NCI-H82 treated with DMSO at 0.1 percent for 48 hours (cell line): ENCODE measurements at regions not wholly inside any gene's neighbourhood (a gene's known extent, or its start where the extent isn't known, plus 50 kb on each side); places are given as distances from the start of the nearest gene placed in this dataset.
A peak's percentile ranks its signal among the peaks of the same experiment; 100 is the strongest.

Experiments
- DNase-seq: peaks from one replicate; lab custom pipeline; 2025; ENCODE audit not compliant: unreplicated experiment; lab: John Stamatoyannopoulos, UW

- peak; percentile 66 for DNase-seq
These were observed 212.2 kb downstream of the TRIB2 start for GRCh38 chr2:12928775-12929401.

GRCh38 chr2:12929758-12930157 lies 213.0 kb downstream of the TRIB2 start:
- DNase-seq: no peak

- no peak for DNase-seq
These were observed 213.7 kb downstream of the TRIB2 start for GRCh38 chr2:12930391-12930790.

DNA sequence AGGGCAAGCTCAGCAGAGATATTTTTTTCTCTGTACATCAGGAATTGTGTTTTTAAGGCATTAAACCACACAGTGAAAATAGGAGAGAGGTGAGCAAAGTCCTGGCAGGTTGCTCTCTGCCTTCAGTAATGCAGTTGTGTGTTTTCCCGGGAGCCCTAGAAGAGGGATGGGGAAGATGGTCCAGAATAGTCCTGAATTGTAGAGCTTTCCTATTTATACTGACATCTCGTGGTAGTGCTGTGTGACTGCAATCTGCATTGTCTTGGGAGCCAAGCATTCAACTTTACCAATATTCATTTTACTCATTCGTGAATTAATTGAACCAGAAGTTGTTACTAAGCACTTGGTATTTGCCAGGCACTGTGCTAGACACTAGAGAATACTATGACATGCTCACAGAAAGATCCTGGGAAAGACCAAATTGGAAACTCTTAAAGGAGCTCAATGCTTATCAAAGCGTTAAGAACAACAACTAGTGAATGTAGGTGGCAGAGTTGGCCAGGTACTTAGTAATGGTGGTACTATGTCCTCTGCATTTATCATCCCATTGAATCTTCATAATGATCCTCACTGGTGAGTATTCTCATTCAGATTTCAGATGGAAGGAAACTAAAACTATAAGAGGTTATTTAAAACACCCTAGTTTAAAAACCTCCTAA lies 214.6 kb downstream of the TRIB2 start:
- DNase-seq: peak; percentile 71

GRCh38 chr2:12932192-12932591 lies 215.5 kb downstream of the TRIB2 start:
- DNase-seq: no peak

DNA sequence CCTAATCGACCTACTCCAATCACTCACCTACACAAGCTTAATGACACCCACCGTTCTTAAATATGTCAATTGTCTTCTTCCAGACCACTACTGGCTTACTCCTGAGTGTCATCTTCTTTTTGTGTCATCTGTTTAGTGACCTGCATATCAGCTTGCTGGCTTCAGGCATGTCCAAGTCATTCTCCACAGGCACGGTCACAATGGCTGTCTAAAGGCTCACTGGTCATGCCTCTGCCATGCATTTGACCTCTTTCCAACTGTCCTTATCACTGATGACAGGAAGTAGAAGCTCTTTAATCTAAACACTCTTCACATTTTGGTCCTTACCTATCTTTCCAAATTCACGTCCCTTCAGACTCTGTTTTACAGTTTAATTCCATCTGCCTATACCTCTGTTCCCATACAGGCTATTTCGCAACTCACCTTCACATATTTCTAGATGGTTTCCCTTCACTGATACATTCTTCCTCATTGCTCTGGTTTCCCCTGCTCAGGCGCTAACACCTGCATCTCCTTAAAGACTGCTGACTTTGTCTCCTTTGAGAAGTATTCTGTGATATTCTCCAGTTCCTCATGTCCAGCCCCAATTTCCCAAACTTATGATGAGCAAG lies 217.5 kb downstream of the TRIB2 start:
- no peak for DNase-seq

DNA sequence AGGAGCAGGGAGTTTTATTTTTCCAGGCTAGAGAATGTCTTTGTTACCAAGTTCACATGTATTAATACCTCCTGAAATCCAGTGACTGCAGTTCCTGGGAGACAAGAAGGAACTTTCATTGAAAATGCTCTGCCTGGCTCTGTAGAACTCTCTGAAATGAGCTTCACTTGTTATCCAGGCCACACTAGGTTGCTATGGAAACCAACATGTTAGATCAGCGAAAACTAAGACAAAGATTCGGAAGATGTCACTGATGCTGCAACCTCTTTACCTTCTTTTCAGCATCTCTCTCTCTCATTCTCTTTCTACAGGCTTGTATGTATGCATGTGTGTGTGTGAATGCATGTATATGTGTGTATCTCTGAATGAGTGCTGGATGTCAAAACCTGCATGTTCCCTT lies 218.5 kb downstream of the TRIB2 start:
- no peak for DNase-seq

DNA sequence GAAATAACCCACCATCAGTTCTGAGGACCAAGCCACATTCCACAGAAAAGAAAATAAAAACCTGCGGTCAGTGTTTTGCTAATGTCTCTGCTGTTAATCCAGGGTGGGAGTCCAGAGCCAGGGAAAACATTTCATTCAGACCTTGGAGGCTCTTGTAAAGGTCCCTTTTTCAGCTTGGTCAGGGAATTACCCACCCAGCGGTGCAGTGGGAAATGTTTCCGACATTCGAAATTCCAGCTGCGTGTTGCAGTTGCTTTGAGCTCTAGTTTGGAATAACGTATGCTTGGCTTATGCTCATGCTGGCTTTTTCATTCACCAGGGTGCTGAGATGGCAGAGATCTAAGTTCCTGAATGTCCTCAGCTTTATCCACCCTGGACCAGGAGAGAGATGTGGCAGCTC lies 219.1 kb downstream of the TRIB2 start:
- no peak for DNase-seq

DNA sequence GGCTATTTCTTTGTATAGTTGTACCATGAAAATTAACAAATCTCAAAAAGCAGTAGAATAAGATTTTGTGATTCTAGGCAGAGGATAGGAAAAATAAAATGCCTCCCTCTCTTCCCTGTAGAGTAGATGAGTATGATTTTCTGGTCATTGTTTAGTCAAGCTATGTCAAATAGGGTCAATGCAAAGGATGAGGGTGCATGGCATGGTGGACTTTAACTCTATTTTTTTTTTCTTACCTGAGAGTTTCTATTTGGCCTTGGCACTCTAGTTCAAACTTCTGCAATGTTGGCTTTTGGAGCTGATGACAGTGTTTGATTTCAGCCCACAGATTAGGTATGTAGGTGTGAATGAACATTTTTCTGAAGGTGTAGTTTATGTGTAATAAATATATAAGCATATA lies 224.5 kb downstream of the TRIB2 start:
- no peak for DNase-seq

DNA sequence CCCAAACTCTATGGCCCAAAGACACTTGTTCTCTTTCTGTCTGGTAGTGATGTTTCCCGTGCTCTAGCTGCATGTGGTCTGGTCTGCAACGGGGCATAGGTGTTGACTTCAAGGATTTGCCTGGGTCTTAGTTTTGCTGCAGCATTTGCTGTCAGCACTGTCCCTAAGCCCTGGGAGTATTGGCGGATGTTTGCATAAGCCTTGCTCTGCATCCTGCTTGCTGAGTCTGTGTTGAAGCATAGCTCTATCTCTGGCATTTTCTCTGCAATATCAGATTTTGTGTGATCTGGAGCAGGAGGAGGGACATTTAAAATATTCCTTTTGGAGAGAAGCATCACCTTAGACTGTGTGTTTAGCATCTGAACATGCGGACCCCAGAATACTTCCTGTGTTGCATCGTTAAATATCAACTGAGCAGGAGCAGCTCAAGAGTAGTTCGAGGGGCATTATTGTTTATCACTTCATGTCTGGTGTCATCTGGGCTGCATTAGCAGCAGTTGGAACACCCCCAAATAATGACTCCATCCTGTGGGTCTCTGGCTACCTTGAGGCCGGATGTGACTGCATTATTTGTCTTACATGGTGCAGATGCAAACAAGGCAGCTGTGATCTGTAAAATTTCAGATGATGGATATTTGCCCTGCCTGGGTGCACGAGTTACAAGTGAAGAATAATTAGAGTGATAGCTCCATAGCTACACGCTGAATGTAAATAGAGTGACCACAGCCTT lies 231.7 kb downstream of the TRIB2 start:
- DNase-seq: no peak

GRCh38 chr2:12948961-12949353 lies 232.2 kb downstream of the TRIB2 start:
- DNase-seq: no peak

DNA sequence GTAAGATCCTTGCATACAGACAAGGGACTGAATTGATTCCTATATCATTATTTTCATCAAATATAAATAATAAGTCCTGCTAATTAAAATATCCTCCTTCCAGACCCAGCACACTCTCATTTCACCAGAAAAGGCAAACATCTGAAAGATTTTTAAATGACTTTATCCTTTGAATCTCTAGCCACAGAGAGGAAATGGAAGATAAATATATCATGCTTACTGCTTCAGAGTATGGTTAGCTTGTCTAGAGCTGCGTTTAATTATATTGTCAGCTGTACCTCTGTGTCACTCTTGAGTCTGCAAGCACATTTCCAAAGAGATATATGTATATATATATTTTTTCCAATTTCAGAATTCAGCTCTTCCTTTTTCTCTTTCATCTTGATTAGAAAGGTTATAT lies 232.7 kb downstream of the TRIB2 start:
- DNase-seq: no peak

GRCh38 chr2:12950174-12950573 lies 233.4 kb downstream of the TRIB2 start:
- no peak for DNase-seq

GRCh38 chr2:12950957-12951656 lies 234.4 kb downstream of the TRIB2 start:
- DNase-seq: no peak

DNA sequence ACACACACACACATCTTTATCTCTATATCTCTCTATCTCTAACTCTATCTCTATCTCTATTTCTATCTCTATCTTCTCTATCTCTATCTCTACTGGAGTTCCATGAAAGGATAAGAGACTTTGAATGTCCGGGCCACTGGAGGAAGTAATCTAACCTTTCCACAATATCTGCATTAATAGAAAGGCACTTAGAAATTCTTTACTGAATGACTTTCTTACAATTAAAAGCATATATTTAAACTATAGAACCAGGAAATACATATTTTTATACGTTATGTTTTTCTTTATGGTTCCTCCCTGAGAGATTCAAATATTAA lies 234.9 kb downstream of the TRIB2 start:
- DNase-seq: no peak

- no peak for DNase-seq
These were observed 236.9 kb downstream of the TRIB2 start for GRCh38 chr2:12953596-12953995.

GRCh38 chr2:12955864-12956263 lies 239.1 kb downstream of the TRIB2 start:
- DNase-seq: no peak

GRCh38 chr2:12957251-12957650 lies 240.5 kb downstream of the TRIB2 start:
- DNase-seq: no peak

DNA sequence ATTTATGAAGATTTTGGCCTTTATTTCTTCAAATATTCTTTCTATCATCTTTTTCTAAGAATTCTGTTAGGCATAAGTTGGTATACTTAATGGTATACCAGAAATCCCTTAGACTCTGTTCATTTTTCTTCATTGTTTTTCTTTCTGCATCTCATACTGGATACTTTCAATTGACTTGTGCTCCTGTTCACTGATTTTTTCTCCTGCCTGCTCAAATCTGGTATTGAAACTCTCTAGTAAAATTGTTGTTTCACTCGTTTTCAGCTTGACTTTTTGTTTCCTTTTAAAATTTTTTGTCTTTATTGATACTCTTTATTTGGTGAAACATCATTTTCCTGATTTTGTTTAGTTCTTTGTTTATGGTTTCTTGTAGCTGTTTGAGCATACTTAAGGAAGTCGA lies 243.2 kb downstream of the TRIB2 start:
- DNase-seq: no peak

GRCh38 chr2:12960671-12961070 lies 243.9 kb downstream of the TRIB2 start:
- no peak for DNase-seq

DNA sequence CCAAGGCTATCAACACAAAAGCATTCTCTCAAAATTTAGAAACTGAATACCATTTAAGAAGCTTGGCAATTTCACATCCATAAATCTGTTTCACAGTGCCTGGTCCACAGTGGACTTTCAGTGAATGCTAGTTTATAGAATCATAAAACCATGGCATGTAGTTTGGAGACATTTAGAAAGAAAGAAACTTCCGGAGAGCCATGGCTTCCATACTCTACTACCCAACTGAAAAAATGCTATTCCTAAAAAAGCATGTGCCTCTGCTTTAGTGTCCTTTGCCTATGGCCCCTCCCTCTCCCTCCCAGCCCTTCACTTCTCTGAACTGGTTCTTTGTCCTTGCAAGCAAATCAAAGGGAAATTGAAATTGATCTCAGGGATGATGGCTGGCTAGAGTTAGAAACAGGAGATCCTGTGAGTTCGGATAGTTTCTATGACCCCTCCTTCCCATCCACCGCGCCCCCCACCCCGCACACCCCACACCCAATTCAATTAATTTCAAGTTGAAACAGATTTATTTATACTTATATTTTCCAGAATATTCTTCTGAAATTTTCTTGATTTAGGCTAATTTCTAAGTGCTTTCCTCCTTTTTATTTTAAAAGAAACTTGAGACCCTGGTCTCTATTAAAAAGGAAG lies 248.3 kb downstream of the TRIB2 start:
- no peak for DNase-seq
